Spleen (tissue), 11 donors: ENCODE measurements at regions not wholly inside any gene's neighbourhood (a gene's known extent, or its start where the extent isn't known, plus 50 kb on each side); places are given as distances from the start of the nearest gene placed in this dataset.

ENCODE experiments used
- DNase-seq: peaks from one replicate; pipeline ENCODE4 v3.0.0-alpha.2; 2020
- H3K27ac ChIP-seq, 8 donors: fragments of 200-600 bp; sonication (generic) in 7 of 8; 1 replicate in 4 of 8; 2 replicates in 4 of 8; pipeline versions ENCODE4 v1.5.0 to v1.8.0; 2016 to 2021; ENCODE audit warnings: inconsistent platforms in 4 of 8, mild to moderate bottlenecking in 4 of 8, moderate library complexity in 1 of 8
- H3K27me3 ChIP-seq, 7 donors: fragments of 200-600 bp; sonication (generic) in 6 of 7; replicated peaks in 1 of 7; 1 replicate in 4 of 7; 2 replicates in 3 of 7; pipeline versions ENCODE4 v1.5.0 to v1.8.0; 2016 to 2021; ENCODE audit warnings: inconsistent platforms in 3 of 7, mild to moderate bottlenecking in 1 of 7
- H3K36me3 ChIP-seq, 6 donors: fragments of 200-600 bp; sonication (generic) in 5 of 6; 1 replicate in 4 of 6; 2 replicates in 2 of 6; pipeline versions ENCODE4 v1.5.0 to v1.8.0; 2016 to 2021; ENCODE audit warnings: inconsistent platforms in 2 of 6
- H3K4me1 ChIP-seq, 6 donors: fragments of 200-600 bp; sonication (generic) in 5 of 6; 1 replicate in 3 of 6; 2 replicates in 3 of 6; pipeline versions ENCODE4 v1.5.0 to v1.8.0; 2016 to 2021; ENCODE audit warnings: inconsistent platforms in 3 of 6
- H3K4me3 ChIP-seq, 8 donors: fragments of 200-600 bp; sonication (generic) in 7 of 8; 1 replicate in 4 of 8; 2 replicates in 4 of 8; pipeline versions ENCODE4 v1.5.0 to v1.8.0; 2016 to 2021; ENCODE audit warnings: inconsistent platforms in 4 of 8, mild to moderate bottlenecking in 4 of 8, moderate library complexity in 2 of 8
- H3K9me3 ChIP-seq, 8 donors: fragments of 200-600 bp; sonication (generic) in 7 of 8; 1 replicate in 4 of 8; 2 replicates in 4 of 8; pipeline versions ENCODE4 v1.5.0 to v1.8.0; 2016 to 2021; ENCODE audit warnings: inconsistent platforms in 4 of 8
- POLR2A ChIP-seq, 3 donors: fragments of 450-650 bp; IDR thresholded peaks; one replicate each; pipeline ENCODE4 v1.5.1; 2017; ENCODE audit warnings: antibody characterized with exemption in 3 of 3, mild to moderate bottlenecking in 1 of 3
- POLR2AphosphoS5 ChIP-seq, 3 donors: sonication (generic); formaldehyde crosslinking; IDR thresholded peaks; one replicate each; pipeline ENCODE4 v1.5.1; 2017; ENCODE audit warnings: antibody characterized with exemption in 3 of 3
- WGBS, 5 donors: extraction: QIAGEN DNeasy Blood & Tissue Kit in 3 of 5; methylation state at CpG; one replicate each; pipeline versions ENCODE4 v1.1.5 to v1.1.7; 2013 to 2018; 5-methylcytosine and 5-hydroxymethylcytosine counted together
- intact Hi-C: fragments of 100-400 bp; cut with DNase I; formaldehyde crosslinking; loops from one replicate; pipeline ENCODE4 v1.15.0; 2023; ENCODE audit warnings: low total_unique reads
- TF ChIP-seq, protein P1 (sequence below), 11 experiments: fragments of 200-600 bp in 7 of 11; fragments of 450-650 bp in 4 of 11; sonication (generic) in 4 of 11; IDR thresholded peaks in 8 of 11; conservative IDR thresholded peaks in 3 of 11; 1 replicate in 7 of 11; 2 replicates in 4 of 11; pipeline versions ENCODE4 v1.4.0 to v1.8.0; 2016 to 2021; ENCODE audit warnings: antibody characterized with exemption in 11 of 11, inconsistent platforms in 4 of 11, mild to moderate bottlenecking in 1 of 11
- donor health status: healthy with polysubstance abuse.
- donor health status: DM: no; HTN: no; CAD: no; lungs with moderate emphysema.
- donor health status: DM: no; HTN: no; CAD: no.
- donor health status: Bipolar disorder and iron deficiency.
- donor health status: healthy.
- donor health status: DM: no; HTN: no; CAD: no.
- donor health status: DM: yes; HTN: yes; CAD: no.

GRCh38 chr2:187803816-187804215 is 249.6 kb upstream of the TFPI start:
- Histone ChIP-seq H3K4me1 (no peaks in the 10 kb centered on the region), H3K27ac (no peak overlapping the region), H3K27me3 (no peaks in the 10 kb centered on the region), H3K4me3 (no peak overlapping the region), H3K9me3 (peaks cover 0 to 42% (median 22%) of the 10 kb centered on the region in 8 donors), H3K36me3 (no peaks in the 10 kb centered on the region)
- no peak for DNase-seq
- intact Hi-C loops = no loop called here
- TF ChIP-seq POLR2A (IDR thresholded peaks at IDR 0.05) (no peak), POLR2AphosphoS5 (IDR thresholded peaks at IDR 0.05) (no peak)
- TF ChIP-seq, protein P1, sequence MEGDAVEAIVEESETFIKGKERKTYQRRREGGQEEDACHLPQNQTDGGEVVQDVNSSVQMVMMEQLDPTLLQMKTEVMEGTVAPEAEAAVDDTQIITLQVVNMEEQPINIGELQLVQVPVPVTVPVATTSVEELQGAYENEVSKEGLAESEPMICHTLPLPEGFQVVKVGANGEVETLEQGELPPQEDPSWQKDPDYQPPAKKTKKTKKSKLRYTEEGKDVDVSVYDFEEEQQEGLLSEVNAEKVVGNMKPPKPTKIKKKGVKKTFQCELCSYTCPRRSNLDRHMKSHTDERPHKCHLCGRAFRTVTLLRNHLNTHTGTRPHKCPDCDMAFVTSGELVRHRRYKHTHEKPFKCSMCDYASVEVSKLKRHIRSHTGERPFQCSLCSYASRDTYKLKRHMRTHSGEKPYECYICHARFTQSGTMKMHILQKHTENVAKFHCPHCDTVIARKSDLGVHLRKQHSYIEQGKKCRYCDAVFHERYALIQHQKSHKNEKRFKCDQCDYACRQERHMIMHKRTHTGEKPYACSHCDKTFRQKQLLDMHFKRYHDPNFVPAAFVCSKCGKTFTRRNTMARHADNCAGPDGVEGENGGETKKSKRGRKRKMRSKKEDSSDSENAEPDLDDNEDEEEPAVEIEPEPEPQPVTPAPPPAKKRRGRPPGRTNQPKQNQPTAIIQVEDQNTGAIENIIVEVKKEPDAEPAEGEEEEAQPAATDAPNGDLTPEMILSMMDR (IDR thresholded peaks at IDR 0.05 in 8 of 11, conservative IDR thresholded peaks at IDR 0.05 in 3 of 11) = no peak
- WGBS, 5 donors = 73 to 82% (median 76%) methylated on average over 4 of the region's 4 CpGs

DNA sequence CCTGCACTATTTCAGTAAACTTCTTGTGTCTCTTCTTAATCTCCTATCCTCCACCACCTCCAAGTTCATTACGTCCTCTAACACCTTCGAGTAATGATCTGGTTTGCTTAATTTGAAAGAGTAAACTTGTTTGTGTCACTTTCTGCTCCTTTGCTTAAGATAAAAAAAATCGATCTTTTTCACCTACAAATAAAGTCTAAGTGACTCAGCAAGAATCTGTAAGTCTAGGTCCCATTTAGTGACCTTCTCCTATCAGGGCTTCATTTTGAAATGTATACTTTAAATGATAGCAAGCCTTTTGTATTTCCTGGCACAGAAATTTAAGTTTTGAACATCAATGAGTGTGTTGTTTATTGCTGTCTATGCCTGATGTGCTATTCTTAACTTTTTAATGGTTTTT is 260.9 kb upstream of the TFPI start:
- no peak overlapping the region for H3K27ac ChIP-seq
- WGBS, 5 donors = 74 to 91% (median 82%) methylated on average over 3 of the region's 3 CpGs
- no peak for DNase-seq
- peaks cover 0 to 14% (median 5%) of the 10 kb centered on the region in 8 donors for H3K9me3 ChIP-seq
- no peaks in the 10 kb centered on the region for H3K4me1 ChIP-seq
- no peak for TF ChIP-seq POLR2AphosphoS5 (IDR thresholded peaks at IDR 0.05)
- TF ChIP-seq, protein P1 (IDR thresholded peaks at IDR 0.05 in 8 of 11, conservative IDR thresholded peaks at IDR 0.05 in 3 of 11) = no peak
- TF ChIP-seq POLR2A (IDR thresholded peaks at IDR 0.05) = no peak
- intact Hi-C loops = no loop called here
- no peaks in the 10 kb centered on the region for H3K27me3 ChIP-seq
- H3K4me3 ChIP-seq = no peak overlapping the region
- no peaks in the 10 kb centered on the region for H3K36me3 ChIP-seq

DNA sequence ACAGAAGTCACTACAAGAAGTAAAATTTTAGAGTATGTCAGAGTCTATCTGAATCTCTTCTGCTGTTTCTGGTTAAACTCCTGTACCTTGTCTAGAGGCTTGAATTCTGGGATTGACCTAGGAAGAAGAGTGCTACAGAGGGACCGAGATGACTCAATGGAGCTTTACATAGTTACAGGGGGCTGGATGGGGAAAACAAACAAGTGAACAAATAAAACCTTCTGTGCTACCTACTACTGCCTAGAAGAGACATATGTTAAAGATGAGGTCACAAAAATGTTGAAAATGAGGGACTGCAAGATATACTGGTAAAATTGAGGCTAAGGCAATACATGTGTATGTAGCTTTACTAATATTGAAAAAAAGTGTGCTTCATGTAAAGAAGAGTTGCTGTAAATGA is 265.4 kb upstream of the TFPI start:
- no peak for DNase-seq
- WGBS, 5 donors = 80 to 98% (median 93%) methylated on average over 1 of the region's 1 CpG

DNA sequence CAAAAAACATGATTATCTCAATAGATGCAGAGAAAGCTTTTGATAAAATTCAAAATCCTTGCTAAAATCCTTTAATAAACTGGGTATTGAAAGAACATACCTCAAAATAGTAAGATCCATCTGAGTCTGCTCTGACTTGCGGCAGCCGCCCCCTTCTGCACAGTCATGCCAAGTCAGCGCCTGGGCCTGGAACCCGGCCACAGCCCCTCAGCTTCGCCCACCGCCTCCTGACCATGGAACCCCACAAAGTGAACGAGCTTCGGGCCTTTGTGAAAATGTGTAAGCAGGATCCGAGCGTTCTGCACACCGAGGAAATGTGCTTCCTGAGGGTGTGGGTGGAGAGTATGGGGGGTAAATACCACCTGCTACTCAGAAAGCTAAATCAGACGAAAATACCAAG is 270.9 kb upstream of the TFPI start:
- 89 to 92% (median 91%) methylated on average over 12 of the region's 12 CpGs for WGBS, 5 donors
- H3K27ac ChIP-seq = no peak overlapping the region
- DNase-seq = no peak
- H3K27me3 ChIP-seq = no peaks in the 10 kb centered on the region
- no peaks in the 10 kb centered on the region for H3K36me3 ChIP-seq
- peaks cover 0 to 15% (median 0%) of the 10 kb centered on the region in 8 donors for H3K9me3 ChIP-seq
- H3K4me1 ChIP-seq = no peaks in the 10 kb centered on the region
- no peak for TF ChIP-seq POLR2A (IDR thresholded peaks at IDR 0.05)
- TF ChIP-seq POLR2AphosphoS5 (IDR thresholded peaks at IDR 0.05) = no peak
- TF ChIP-seq, protein P1 (IDR thresholded peaks at IDR 0.05 in 8 of 11, conservative IDR thresholded peaks at IDR 0.05 in 3 of 11) = no peak
- H3K4me3 ChIP-seq = no peak overlapping the region
- intact Hi-C loops = no loop called here

More for the DNA sequence above, 265.4 kb upstream of the TFPI start:
- no peaks in the 10 kb centered on the region for H3K4me1 ChIP-seq
- intact Hi-C loops = no loop called here
- no peaks in the 10 kb centered on the region for H3K36me3 ChIP-seq
- no peak for TF ChIP-seq POLR2AphosphoS5 (IDR thresholded peaks at IDR 0.05)
- TF ChIP-seq POLR2A (IDR thresholded peaks at IDR 0.05) = no peak
- TF ChIP-seq, protein P1 (IDR thresholded peaks at IDR 0.05 in 8 of 11, conservative IDR thresholded peaks at IDR 0.05 in 3 of 11) = no peak
- H3K9me3 ChIP-seq = peaks cover 0 to 14% (median 5%) of the 10 kb centered on the region in 8 donors
- no peak overlapping the region for H3K4me3 ChIP-seq
- H3K27ac ChIP-seq = no peak overlapping the region
- H3K27me3 ChIP-seq = no peaks in the 10 kb centered on the region
